Activated CD4-positive, alpha-beta T cell treated with anti-CD3 and anti-CD28 coated beads, Interleukin-2, amount 10 ng/mL, durations not matched to agents 7 days and 5 days (primary cell): ENCODE measurements at regions not wholly inside any gene's neighbourhood (a gene's known extent, or its start where the extent isn't known, plus 50 kb on each side); places are given as distances from the start of the nearest gene placed in this dataset.
"Not testable (repeated sequence)": the region's sequence is repeated elsewhere in the genome, so short reads cannot be mapped to it uniquely, and the experiment has no call there.

Experiments
- CTCF ChIA-PET: fragments of 350-600 bp; sonication (Branson Sonifier 250); formaldehyde crosslinking; loops from one replicate; lab custom pipeline; 2021; ENCODE audit warnings: antibody characterized with exemption; lab: Charles Lee
- POLR2A ChIA-PET: fragments of 350-600 bp; sonication (Branson Sonifier 250); formaldehyde crosslinking; loops from one replicate; lab custom pipeline; 2021; ENCODE audit warnings: antibody characterized with exemption; lab: Charles Lee
- DNase-seq: peaks from one replicate; pipeline ENCODE4 v3.0.0-alpha.2; 2020
- H3K27ac Mint-ChIP-seq: one replicate; pipeline ENCODE4 v1.8.0; 2021; ENCODE audit warnings: mild to moderate bottlenecking, moderate library complexity, mixed read lengths
- H3K27me3 Mint-ChIP-seq: one replicate; pipeline ENCODE4 v1.8.0; 2021; ENCODE audit warnings: mixed read lengths
- H3K36me3 Mint-ChIP-seq: one replicate; pipeline ENCODE4 v1.8.0; 2021; ENCODE audit warnings: low read depth, mixed read lengths
- H3K4me1 Mint-ChIP-seq: one replicate; pipeline ENCODE4 v1.8.0; 2021; ENCODE audit warnings: mixed read lengths
- H3K4me3 Mint-ChIP-seq: one replicate; pipeline ENCODE4 v1.8.0; 2021; ENCODE audit warnings: mild to moderate bottlenecking, moderate library complexity, mixed read lengths
- H3K9me3 Mint-ChIP-seq: one replicate; pipeline ENCODE4 v1.8.0; 2021; ENCODE audit warnings: mixed read lengths

DNA sequence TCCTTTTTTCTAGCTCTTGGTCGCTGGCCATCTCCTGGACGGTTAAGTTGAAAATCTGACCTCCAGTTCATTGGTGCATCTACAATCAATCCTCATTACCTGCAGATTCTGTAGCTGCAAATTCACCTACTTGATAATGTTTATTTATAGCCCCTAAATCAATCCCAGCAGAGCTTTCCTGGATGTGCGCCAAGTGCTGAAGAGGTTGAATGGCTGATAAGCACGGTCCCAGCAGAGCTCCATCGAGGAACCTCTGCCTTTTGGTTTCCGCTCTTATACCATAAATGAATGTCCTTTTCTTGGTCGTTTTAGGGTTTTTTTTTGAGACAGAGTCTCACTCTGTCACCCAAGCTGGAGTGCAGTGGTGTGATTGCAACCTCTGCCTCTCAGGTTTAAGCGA, 99.8 kb upstream of the ALDH3B2 start:
- H3K4me3 Mint-ChIP-seq, H3K4me1 Mint-ChIP-seq, H3K27ac Mint-ChIP-seq, H3K36me3 Mint-ChIP-seq, H3K9me3 Mint-ChIP-seq, DNase-seq, POLR2A ChIA-PET: not testable (repeated sequence)
- CTCF ChIA-PET = interaction anchor here (1.0 kb wide), 1 partner anchor 144 kb away, joined by 4 read pairs; no protein-coding TSS in a partner anchor
- H3K27me3 Mint-ChIP-seq = peaks cover 27% of the 10 kb centered on the region

- H3K9me3 Mint-ChIP-seq, POLR2A ChIA-PET, CTCF ChIA-PET, DNase-seq, H3K4me1 Mint-ChIP-seq, H3K27ac Mint-ChIP-seq, H3K27me3 Mint-ChIP-seq, H3K36me3 Mint-ChIP-seq, H3K4me3 Mint-ChIP-seq: not testable (repeated sequence)
Measured at GRCh38 chr11:67768001-67768730, 93.7 kb upstream of the ALDH3B2 start.

- H3K4me1 Mint-ChIP-seq, CTCF ChIA-PET, POLR2A ChIA-PET, H3K36me3 Mint-ChIP-seq, H3K9me3 Mint-ChIP-seq, H3K27ac Mint-ChIP-seq, H3K4me3 Mint-ChIP-seq, DNase-seq, H3K27me3 Mint-ChIP-seq: not testable (repeated sequence)
Measured at GRCh38 chr11:67761211-67761610, 86.8 kb upstream of the ALDH3B2 start.

DNA sequence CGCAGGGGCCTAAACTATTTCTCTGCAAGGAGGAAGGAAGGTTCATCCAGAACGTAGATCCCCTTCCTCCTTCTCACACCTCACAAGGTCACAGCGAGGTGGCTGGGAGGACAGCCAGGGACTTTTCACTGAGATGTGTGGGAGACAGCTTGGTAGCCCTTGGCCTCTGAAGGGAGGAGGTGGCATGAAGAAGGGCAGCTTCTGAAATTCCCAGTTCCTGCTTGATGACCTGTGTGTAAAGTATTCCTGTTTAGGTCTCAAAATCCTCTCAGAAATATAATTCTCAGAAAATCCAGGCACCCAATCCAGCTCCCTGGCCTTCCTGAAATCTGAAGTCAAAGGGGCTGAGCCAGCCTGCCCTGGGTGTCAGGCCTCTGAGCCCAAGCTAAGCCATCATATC, 84.9 kb upstream of the ALDH3B2 start:
- H3K36me3 Mint-ChIP-seq, H3K9me3 Mint-ChIP-seq, H3K27me3 Mint-ChIP-seq, H3K4me1 Mint-ChIP-seq, POLR2A ChIA-PET, DNase-seq, H3K4me3 Mint-ChIP-seq, H3K27ac Mint-ChIP-seq: not testable (repeated sequence)
- CTCF ChIA-PET = interaction anchor here (0.8 kb wide), 1 partner anchor 13 kb away, joined by 3 read pairs; no protein-coding TSS in a partner anchor

GRCh38 chr11:67758467-67758866, 84.0 kb upstream of the ALDH3B2 start:
- H3K36me3 Mint-ChIP-seq, DNase-seq, H3K9me3 Mint-ChIP-seq, H3K4me3 Mint-ChIP-seq, H3K27ac Mint-ChIP-seq, H3K27me3 Mint-ChIP-seq, CTCF ChIA-PET, POLR2A ChIA-PET, H3K4me1 Mint-ChIP-seq: not testable (repeated sequence)

DNA sequence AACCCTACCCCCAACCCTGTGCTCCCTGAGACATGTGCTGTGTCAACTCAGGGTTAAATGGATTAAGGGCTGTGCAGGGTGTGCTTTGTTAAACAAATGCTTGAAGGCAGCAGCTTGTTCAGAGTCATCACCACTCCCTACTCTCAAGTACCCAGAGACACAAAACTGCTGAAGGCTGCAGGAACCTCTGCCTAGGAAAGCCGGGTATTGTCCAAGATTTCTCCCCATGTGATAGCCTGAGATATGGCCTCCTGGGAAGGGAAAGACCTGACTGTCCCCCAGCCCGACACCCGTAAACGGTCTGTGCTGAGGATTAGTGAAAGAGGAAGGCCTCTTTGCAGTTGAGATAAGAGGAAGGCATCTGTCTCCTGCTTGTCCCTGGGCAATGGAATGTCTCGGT, 83.6 kb upstream of the ALDH3B2 start:
- H3K36me3 Mint-ChIP-seq, H3K9me3 Mint-ChIP-seq, H3K4me3 Mint-ChIP-seq, H3K4me1 Mint-ChIP-seq, CTCF ChIA-PET, H3K27ac Mint-ChIP-seq, H3K27me3 Mint-ChIP-seq, POLR2A ChIA-PET, DNase-seq: not testable (repeated sequence)

- H3K27ac Mint-ChIP-seq, H3K4me1 Mint-ChIP-seq, POLR2A ChIA-PET, CTCF ChIA-PET, DNase-seq, H3K9me3 Mint-ChIP-seq, H3K27me3 Mint-ChIP-seq, H3K4me3 Mint-ChIP-seq, H3K36me3 Mint-ChIP-seq: not testable (repeated sequence)
Measured at GRCh38 chr11:67753820-67754219, 79.4 kb upstream of the ALDH3B2 start.

DNA sequence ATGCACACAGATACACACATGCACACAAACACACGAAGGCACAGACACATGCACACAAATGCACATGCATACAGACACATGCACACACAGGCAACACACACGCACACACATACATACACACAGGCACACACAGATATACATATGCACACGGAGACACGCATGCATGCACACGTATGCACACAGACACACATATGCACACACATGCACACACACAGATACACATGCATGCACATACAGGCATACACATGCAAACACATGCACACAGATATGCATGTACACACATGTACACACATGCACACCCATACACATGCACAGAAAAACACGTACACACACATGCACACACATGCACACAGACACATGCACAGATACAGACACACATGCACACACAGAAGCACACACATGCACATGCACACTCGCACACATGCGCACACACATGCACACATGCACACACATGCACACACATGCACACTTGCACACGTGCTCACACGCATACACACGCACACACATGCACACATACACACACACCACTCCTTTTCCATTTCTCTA, 70.8 kb upstream of the ALDH3B2 start:
- CTCF ChIA-PET = no interaction called here

GRCh38 chr11:67744231-67744630, 69.8 kb upstream of the ALDH3B2 start:
- H3K27ac Mint-ChIP-seq, H3K9me3 Mint-ChIP-seq, POLR2A ChIA-PET, H3K36me3 Mint-ChIP-seq, H3K27me3 Mint-ChIP-seq, CTCF ChIA-PET, H3K4me1 Mint-ChIP-seq, H3K4me3 Mint-ChIP-seq, DNase-seq: not testable (repeated sequence)

More for the DNA sequence above, 70.8 kb upstream of the ALDH3B2 start:
- no peak overlapping the region for H3K4me3 Mint-ChIP-seq
- H3K4me1 Mint-ChIP-seq = peaks cover 4% of the 10 kb centered on the region
- H3K27ac Mint-ChIP-seq = peak overlapping the region; percentile 42
- no peaks in the 10 kb centered on the region for H3K36me3 Mint-ChIP-seq
- no peak for DNase-seq
- peaks cover 6% of the 10 kb centered on the region for H3K9me3 Mint-ChIP-seq
- no peaks in the 10 kb centered on the region for H3K27me3 Mint-ChIP-seq
- POLR2A ChIA-PET = no interaction called here

DNA sequence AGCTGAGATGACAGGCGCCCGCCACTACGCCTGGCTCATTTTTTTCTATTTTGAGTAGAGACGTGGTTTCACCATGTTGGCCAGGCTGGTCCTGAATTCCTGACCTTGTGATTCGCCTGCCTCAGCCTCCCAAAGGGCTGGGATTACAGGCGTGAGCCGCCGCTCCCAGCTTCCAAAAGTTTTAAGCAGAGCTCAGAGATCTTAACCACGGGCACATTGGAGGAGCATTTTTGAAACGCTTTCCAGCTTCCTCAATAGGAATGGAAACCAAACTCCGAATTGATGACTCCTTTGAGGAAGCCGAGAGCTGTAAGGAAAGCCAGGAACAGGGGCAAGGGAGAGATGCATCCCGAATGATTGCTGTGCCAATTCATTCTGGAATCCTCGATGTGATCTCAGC, 63.8 kb upstream of the ALDH3B2 start:
- H3K36me3 Mint-ChIP-seq, H3K27ac Mint-ChIP-seq, H3K27me3 Mint-ChIP-seq, H3K9me3 Mint-ChIP-seq, H3K4me1 Mint-ChIP-seq, POLR2A ChIA-PET, DNase-seq, H3K4me3 Mint-ChIP-seq, CTCF ChIA-PET: not testable (repeated sequence)

- DNase-seq, H3K27me3 Mint-ChIP-seq, H3K4me3 Mint-ChIP-seq, H3K9me3 Mint-ChIP-seq, CTCF ChIA-PET, H3K4me1 Mint-ChIP-seq, H3K36me3 Mint-ChIP-seq, H3K27ac Mint-ChIP-seq, POLR2A ChIA-PET: not testable (repeated sequence)
Measured at GRCh38 chr11:67737562-67738080, 63.2 kb upstream of the ALDH3B2 start.

GRCh38 chr11:67732045-67732787, 57.8 kb upstream of the ALDH3B2 start:
- peaks cover 15% of the 10 kb centered on the region for H3K27me3 Mint-ChIP-seq
- H3K4me3 Mint-ChIP-seq = no peak overlapping the region
- H3K36me3 Mint-ChIP-seq = no peaks in the 10 kb centered on the region
- H3K27ac Mint-ChIP-seq = no peak overlapping the region
- POLR2A ChIA-PET = no interaction called here
- CTCF ChIA-PET = no interaction called here
- H3K4me1 Mint-ChIP-seq = peaks cover 10% of the 10 kb centered on the region
- H3K9me3 Mint-ChIP-seq = no peaks in the 10 kb centered on the region
- peak; percentile 27 for DNase-seq

DNA sequence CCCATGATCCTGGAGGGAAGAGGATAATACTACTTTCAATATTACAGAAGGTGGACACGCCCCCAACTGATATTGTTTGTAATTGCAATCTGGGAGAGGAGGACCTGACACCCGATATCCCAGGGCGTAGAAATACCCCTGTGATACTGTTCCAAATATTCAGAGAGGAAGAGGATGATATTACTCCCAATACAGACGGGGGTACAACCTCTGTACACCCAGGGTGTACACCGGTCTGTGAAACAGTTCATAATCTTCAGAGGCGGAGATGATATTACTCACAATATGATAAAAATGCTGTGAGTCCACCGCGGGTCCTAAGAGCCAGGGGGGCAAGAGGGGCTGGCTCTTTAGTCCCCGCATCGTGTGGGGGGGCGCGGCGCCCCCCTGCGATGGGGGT, 57.2 kb upstream of the ALDH3B2 start:
- POLR2A ChIA-PET = no interaction called here
- Mint-ChIP-seq H3K27ac (no peak overlapping the region), H3K27me3 (peaks cover 15% of the 10 kb centered on the region), H3K4me3 (no peak overlapping the region), H3K4me1 (peaks cover 10% of the 10 kb centered on the region), H3K36me3 (no peaks in the 10 kb centered on the region), H3K9me3 (no peaks in the 10 kb centered on the region)
- DNase-seq = no peak
- CTCF ChIA-PET = no interaction called here
